HG02571 (cell line): ENCODE measurements at regions not wholly inside any gene's neighbourhood (a gene's known extent, or its start where the extent isn't known, plus 50 kb on each side); places are given as distances from the start of the nearest gene placed in this dataset.

Experiments
- ATAC-seq: cut with Tn5 transposase; IDR thresholded peaks from one replicate; pipeline ENCODE4 v1.9.1; 2021; ENCODE audit warnings: mild to moderate bottlenecking, moderate library complexity; ENCODE audit not compliant: unreplicated experiment

- no peak for ATAC-seq
Observed at GRCh38 chr7:32347244-32347828, 142.8 kb downstream of the LSM5 start.

GRCh38 chr7:32346253-32346652 lies 143.9 kb downstream of the LSM5 start:
- ATAC-seq = no peak

GRCh38 chr7:32336726-32337125 lies 153.5 kb downstream of the LSM5 start:
- no peak for ATAC-seq

GRCh38 chr7:32335107-32335506 lies 155.1 kb downstream of the LSM5 start:
- no peak for ATAC-seq

- no peak for ATAC-seq
Observed at GRCh38 chr7:32330602-32331001, 159.6 kb downstream of the LSM5 start.

- no peak for ATAC-seq
Observed at GRCh38 chr7:32326078-32326477, 164.1 kb downstream of the LSM5 start.

- ATAC-seq = no peak
Observed at GRCh38 chr7:32323712-32324111, 166.5 kb downstream of the LSM5 start.

- no peak for ATAC-seq
Observed at GRCh38 chr7:32319012-32319382, 171.2 kb downstream of the LSM5 start.

GRCh38 chr7:32318300-32319011 lies 171.7 kb downstream of the LSM5 start:
- no peak for ATAC-seq

GRCh38 chr7:32316839-32317238 lies 173.3 kb downstream of the LSM5 start:
- no peak for ATAC-seq

GRCh38 chr7:32314761-32315160 lies 175.4 kb downstream of the LSM5 start:
- ATAC-seq = no peak

GRCh38 chr7:32301427-32301826 lies 188.8 kb downstream of the LSM5 start:
- ATAC-seq = no peak

- no peak for ATAC-seq
Observed at GRCh38 chr7:32299133-32299702, 191.0 kb downstream of the LSM5 start.

GRCh38 chr7:32298408-32299132 lies 191.6 kb downstream of the LSM5 start:
- ATAC-seq = no peak

GRCh38 chr7:32293833-32294232 lies 196.3 kb downstream of the LSM5 start:
- ATAC-seq = no peak

- ATAC-seq = no peak
Observed at GRCh38 chr7:32289651-32290414, 200.3 kb downstream of the LSM5 start.

GRCh38 chr7:32285698-32286097 lies 204.5 kb downstream of the LSM5 start:
- ATAC-seq = no peak

- no peak for ATAC-seq
Observed at GRCh38 chr7:32283546-32283945, 206.6 kb downstream of the LSM5 start.

GRCh38 chr7:32279500-32279899 lies 209.3 kb upstream of the PDE1C start:
- ATAC-seq = no peak

- peak; percentile 85 for ATAC-seq
Observed at GRCh38 chr7:32275216-32276009, 205.2 kb upstream of the PDE1C start.
